ENCODE measurements at regions not wholly inside any gene's neighbourhood (a gene's known extent, or its start where the extent isn't known, plus 50 kb on each side); places are given as distances from the start of the nearest gene placed in this dataset.

DNA sequence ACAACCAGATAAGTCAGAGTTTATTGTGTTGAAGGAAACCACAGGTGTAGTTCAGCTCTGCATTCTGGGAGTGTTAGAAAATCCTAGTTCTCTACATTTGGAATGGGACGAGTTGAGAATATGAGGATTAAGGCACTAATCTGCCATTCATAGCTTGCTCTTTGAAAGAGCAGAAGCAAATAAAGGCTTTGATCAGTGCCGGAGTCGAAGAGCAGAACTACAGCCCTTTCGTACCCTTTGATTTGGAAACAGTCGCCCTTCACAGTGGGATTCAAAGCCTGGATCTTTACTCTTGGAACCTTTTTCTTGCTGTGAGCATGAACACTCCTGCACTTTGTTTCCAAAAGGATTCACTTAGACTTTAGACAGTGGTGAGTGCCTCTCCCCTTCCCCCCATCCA, 523.9 kb upstream of the POU3F2 start:
- ChIA-PET CTCF (no interaction called here), POLR2A (ENCODE audit: low non-redundant PET) (no interaction called here)
- no TSS peak for BruUV-seq (replicated peaks)
- H3K4me1 ChIP-seq (ENCODE audit: insufficient read depth, low read length, poor library complexity, severe bottlenecking) = no peaks in the 10 kb centered on the region
- H3K9me3 ChIP-seq (ENCODE audit: low read depth, low read length, poor library complexity, severe bottlenecking) = no peaks in the 10 kb centered on the region
- no peaks in the 10 kb centered on the region for H3K36me3 ChIP-seq (ENCODE audit: insufficient read depth, low read length, poor library complexity, severe bottlenecking)
- H3K27me3 ChIP-seq (replicated peaks; ENCODE audit: insufficient read depth, low read depth, low read length, poor library complexity) = peaks cover 4% of the 10 kb centered on the region
- H3K27ac ChIP-seq (ENCODE audit: low read depth, low read length, poor library complexity, severe bottlenecking) = no peak overlapping the region
- no peak for DNase-seq (ENCODE audit: low spot score)
- H3K4me3 ChIP-seq (ENCODE audit: low read depth, low read length, poor library complexity, severe bottlenecking) = no peak overlapping the region
- TF ChIP-seq CTCF (conservative IDR thresholded peaks at IDR 0.05; ENCODE audit: low read depth, low read length) (no peak), EZH2 (IDR thresholded peaks at IDR 0.05; ENCODE audit: borderline replicate concordance, low read depth, low read length, poor library complexity, severe bottlenecking) (no peak)
- intact Hi-C loops (cut with micrococcal nuclease; ENCODE audit: unreplicated experiment) = no loop called here

DNA sequence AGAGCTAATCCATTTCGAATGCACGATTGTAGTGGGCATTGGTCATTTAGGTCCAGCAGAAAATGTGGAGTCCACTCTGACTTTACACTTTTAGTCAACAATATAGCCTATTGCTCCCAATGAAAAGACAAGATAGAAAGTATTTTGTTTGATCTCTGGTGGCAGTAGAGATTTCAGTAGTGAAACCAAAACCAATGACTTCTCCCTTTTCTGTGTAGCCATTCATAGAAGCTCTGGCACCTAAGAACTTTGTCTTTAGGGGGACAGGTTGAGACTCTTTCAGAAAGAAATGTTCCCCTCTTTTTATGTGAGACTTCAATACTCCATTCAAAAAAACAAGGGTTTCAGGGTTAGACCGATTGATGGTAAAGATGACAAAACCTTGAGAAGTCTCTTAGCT, 510.8 kb upstream of the POU3F2 start:
- Histone ChIP-seq H3K4me1 (ENCODE audit: insufficient read depth, low read length, poor library complexity, severe bottlenecking) (peaks cover 15% of the 10 kb centered on the region), H3K4me3 (ENCODE audit: low read depth, low read length, poor library complexity, severe bottlenecking) (no peak overlapping the region), H3K9me3 (ENCODE audit: low read depth, low read length, poor library complexity, severe bottlenecking) (no peaks in the 10 kb centered on the region), H3K27ac (ENCODE audit: low read depth, low read length, poor library complexity, severe bottlenecking) (no peak overlapping the region), H3K27me3 (replicated peaks; ENCODE audit: insufficient read depth, low read depth, low read length, poor library complexity) (peaks cover 14% of the 10 kb centered on the region), H3K36me3 (ENCODE audit: insufficient read depth, low read length, poor library complexity, severe bottlenecking) (no peaks in the 10 kb centered on the region)
- no TSS peak for BruUV-seq (replicated peaks)
- CTCF ChIA-PET = no interaction called here
- POLR2A ChIA-PET (ENCODE audit: low non-redundant PET) = no interaction called here
- intact Hi-C loops (cut with micrococcal nuclease; ENCODE audit: unreplicated experiment) = no loop called here
- TF ChIP-seq EZH2 (IDR thresholded peaks at IDR 0.05; ENCODE audit: borderline replicate concordance, low read depth, low read length, poor library complexity, severe bottlenecking) = no peak
- no peak for TF ChIP-seq CTCF (conservative IDR thresholded peaks at IDR 0.05; ENCODE audit: low read depth, low read length)
- DNase-seq (ENCODE audit: low spot score) = no peak

- TF ChIP-seq EZH2 (IDR thresholded peaks at IDR 0.05; ENCODE audit: borderline replicate concordance, low read depth, low read length, poor library complexity, severe bottlenecking) = no peak
- TF ChIP-seq CTCF (conservative IDR thresholded peaks at IDR 0.05; ENCODE audit: low read depth, low read length) = no peak
- CTCF ChIA-PET = no interaction called here
These were observed 509.9 kb upstream of the POU3F2 start for GRCh38 chr6:98324446-98324845.

More at GRCh38 chr6:98324446-98324845, 509.9 kb upstream of the POU3F2 start:
- Histone ChIP-seq H3K36me3 (ENCODE audit: insufficient read depth, low read length, poor library complexity, severe bottlenecking) (no peaks in the 10 kb centered on the region), H3K27me3 (replicated peaks; ENCODE audit: insufficient read depth, low read depth, low read length, poor library complexity) (peaks cover 16% of the 10 kb centered on the region), H3K9me3 (ENCODE audit: low read depth, low read length, poor library complexity, severe bottlenecking) (no peaks in the 10 kb centered on the region), H3K4me1 (ENCODE audit: insufficient read depth, low read length, poor library complexity, severe bottlenecking) (peaks cover 15% of the 10 kb centered on the region), H3K4me3 (ENCODE audit: low read depth, low read length, poor library complexity, severe bottlenecking) (no peak overlapping the region), H3K27ac (ENCODE audit: low read depth, low read length, poor library complexity, severe bottlenecking) (no peak overlapping the region)
- no TSS peak for BruUV-seq (replicated peaks)
- POLR2A ChIA-PET (ENCODE audit: low non-redundant PET) = no interaction called here
- DNase-seq (ENCODE audit: low spot score) = peak; percentile 87
- intact Hi-C loops (cut with micrococcal nuclease; ENCODE audit: unreplicated experiment) = no loop called here
